ENCODE measurements at regions not wholly inside any gene's neighbourhood (a gene's known extent, or its start where the extent isn't known, plus 50 kb on each side); places are given as distances from the start of the nearest gene placed in this dataset.

GRCh38 chr9:99601571-99602111 lies 220.0 kb upstream of the NR4A3 start:
- Histone ChIP-seq H3K36me3 (ENCODE audit: control insufficient read depth in 2 of 4, insufficient read depth in 4 of 4, low read length in 3 of 4) (no peaks in the 10 kb centered on the region; a peak in 1 of 8 replicates), H3K4ac (replicated peaks; ENCODE audit: insufficient read length, low read depth, low read length) (no peak overlapping the region), H3K27ac (ENCODE audit: low read depth, low read length) (no peak overlapping the region), H2BK15ac (ENCODE audit: low read length) (no peak overlapping the region), H3K79me2 (ENCODE audit: control insufficient read depth in 1 of 2, insufficient read depth in 2 of 2, low read length in 2 of 2) (no peaks in the 10 kb centered on the region), H2BK12ac (ENCODE audit: low read depth, low read length) (no peak overlapping the region), H3K4me3 (ENCODE audit: extremely low read depth in 1 of 4, insufficient read depth in 2 of 4, low read depth in 3 of 4, low read length in 4 of 4) (no peak overlapping the region), H3K79me1 (ENCODE audit: low read depth, low read length) (no peaks in the 10 kb centered on the region), H3K14ac (ENCODE audit: insufficient read length) (no peak overlapping the region), H3K56ac (replicated peaks; ENCODE audit: insufficient read length, low read depth, low read length) (no peak overlapping the region), H4K91ac (replicated peaks; ENCODE audit: insufficient read length, low read length) (no peak overlapping the region), H2BK120ac (replicated peaks; ENCODE audit: low read depth, low read length) (no peak overlapping the region), H2AK5ac (ENCODE audit: low read depth, low read length) (no peak overlapping the region), H4K5ac (ENCODE audit: insufficient read length, low read depth, low read length) (no peak overlapping the region), H3K4me2 (ENCODE audit: insufficient read depth in 1 of 2, low read depth in 2 of 2, low read length in 2 of 2) (no peak overlapping the region), H2BK5ac (ENCODE audit: low read depth, low read length) (no peak overlapping the region), H3K4me1 (replicated peaks in 1 of 4; ENCODE audit: control insufficient read depth in 3 of 4, insufficient read depth in 4 of 4, low read length in 3 of 4) (peaks cover 0 to 11% (median 0%) of the 10 kb centered on the region in 4 experiments; a peak in 1 of 7 replicates), H3K23ac (ENCODE audit: insufficient read length) (no peak overlapping the region), H3K9ac (replicated peaks in 1 of 4; ENCODE audit: extremely low read depth in 1 of 4, low read depth in 3 of 4, low read length in 3 of 4) (no peak overlapping the region), H4K8ac (ENCODE audit: extremely low read depth, insufficient read depth, low read length) (no peak overlapping the region), H3K9me3 (ENCODE audit: insufficient read depth in 2 of 2, low read depth in 1 of 2, low read length in 1 of 2) (no peaks in the 10 kb centered on the region), H2BK20ac (ENCODE audit: low read length) (no peak overlapping the region), H3K27me3 (replicated peaks in 1 of 4; ENCODE audit: control insufficient read depth in 3 of 4, extremely low read depth in 1 of 4, insufficient read depth in 3 of 4, low read length in 3 of 4) (no peaks in the 10 kb centered on the region; a peak in 3 of 7 replicates), H2AFZ (ENCODE audit: low read length) (no peak overlapping the region), H3K23me2 (ENCODE audit: low read depth, low read length) (no peaks in the 10 kb centered on the region), H4K20me1 (replicated peaks in 1 of 2; ENCODE audit: control insufficient read depth in 1 of 2, insufficient read depth in 2 of 2, low read length in 2 of 2) (no peaks in the 10 kb centered on the region), H3K18ac (ENCODE audit: extremely low read depth, low read length) (no peak overlapping the region)
- no peak for DNase-seq (ENCODE audit: low read depth in 1 of 2, low spot score in 2 of 2)
- FAIRE-seq, result no peak
- ChIA-PET CTCF (ENCODE audit: partially characterized antibody) (no interaction called here), POLR2A (ENCODE audit: partially characterized antibody) (no interaction called here)
- TF ChIP-seq RXRA (IDR thresholded peaks at IDR 0.05; ENCODE audit: insufficient read depth, low read depth, low read length), result no peak
- TF ChIP-seq CTBP2 (IDR thresholded peaks at IDR 0.05; ENCODE audit: borderline replicate concordance, insufficient read depth, insufficient read length, low read length), result no peak
- no peak for TF ChIP-seq TCF12 (IDR thresholded peaks at IDR 0.05; ENCODE audit: low read depth, low read length)
- WGBS, 2 experiments (ENCODE audit: extremely low coverage in 1 of 2, insufficient coverage in 1 of 2, insufficient read length in 1 of 2, insufficient replicate concordance in 2 of 2, low coverage in 1 of 2, low lambda C conversion rate in 2 of 2, missing lambda C conversion rate in 1 of 2), result 86% methylated on average over 6 of the region's 6 CpGs; no CpG with 5 or more reads in 1 of the 2 experiments
